Thoracic aorta (tissue), 2 donors: ENCODE measurements at regions not wholly inside any gene's neighbourhood (a gene's known extent, or its start where the extent isn't known, plus 50 kb on each side); places are given as distances from the start of the nearest gene placed in this dataset.

ENCODE experiments used
- ATAC-seq: fragments of 150-250 bp; one replicate; pipeline ENCODE4 v1.8.0; 2017; ENCODE audit warnings: low read depth; ENCODE audit not compliant: insufficient number of reproducible peaks, low FRiP score
- DNase-seq: peaks from one replicate; pipeline ENCODE4 v3.0.0-alpha.2; 2020; ENCODE audit warnings: low spot score
- H3K27ac ChIP-seq, 2 donors: fragments of 200-600 bp; sonication (generic); 1 replicate in 1 of 2; 2 replicates in 1 of 2; pipeline ENCODE4 v1.5.1; 2016; ENCODE audit warnings: mild to moderate bottlenecking in 2 of 2, moderate library complexity in 2 of 2
- H3K27me3 ChIP-seq: fragments of 200-600 bp; sonication (generic); replicated peaks from 2 replicates; pipeline ENCODE4 v1.6.0; 2016; ENCODE audit warnings: mild to moderate bottlenecking; ENCODE audit not compliant: insufficient read depth
- H3K36me3 ChIP-seq: fragments of 200-600 bp; sonication (generic); one replicate; pipeline ENCODE4 v1.5.1; 2016
- H3K4me1 ChIP-seq, 2 donors: fragments of 200-600 bp; sonication (generic); 1 replicate in 1 of 2; 2 replicates in 1 of 2; pipeline versions ENCODE4 v1.5.1 to v1.6.0; 2016; ENCODE audit warnings: low read depth in 2 of 2, mild to moderate bottlenecking in 1 of 2; ENCODE audit not compliant: control insufficient read depth in 1 of 2
- H3K4me3 ChIP-seq: fragments of 200-600 bp; sonication (generic); 2 replicates; pipeline ENCODE4 v1.5.1; 2016; ENCODE audit warnings: mild to moderate bottlenecking
- H3K9me3 ChIP-seq: fragments of 200-600 bp; sonication (generic); 2 replicates; pipeline ENCODE4 v1.5.1; 2016
- CTCF ChIP-seq: fragments of 200-600 bp; sonication (generic); IDR thresholded peaks from one replicate; pipeline ENCODE4 v1.5.1; 2019; ENCODE audit warnings: antibody characterized with exemption

GRCh38 chr13:33742321-33742720 lies 75.6 kb upstream of the RFC3 start:
- no peak overlapping the region for H3K4me3 ChIP-seq
- peaks cover 7 to 11% of the 10 kb centered on the region in 2 donors for H3K4me1 ChIP-seq
- ATAC-seq, result no peak
- no peak for DNase-seq
- no peak for TF ChIP-seq CTCF
- no peaks in the 10 kb centered on the region for H3K27me3 ChIP-seq
- H3K27ac ChIP-seq, result no peak overlapping the region
- no peaks in the 10 kb centered on the region for H3K9me3 ChIP-seq
- H3K36me3 ChIP-seq, result no peaks in the 10 kb centered on the region

- no peak overlapping the region for H3K27ac ChIP-seq
- H3K9me3 ChIP-seq, result no peaks in the 10 kb centered on the region
- H3K36me3 ChIP-seq, result no peaks in the 10 kb centered on the region
- no peak overlapping the region for H3K4me3 ChIP-seq
- H3K27me3 ChIP-seq, result no peaks in the 10 kb centered on the region
- peaks cover 7 to 11% of the 10 kb centered on the region in 2 donors for H3K4me1 ChIP-seq
- ATAC-seq (no peak), DNase-seq (no peak)
- no peak for TF ChIP-seq CTCF
Observed at GRCh38 chr13:33743438-33744368, 74.2 kb upstream of the RFC3 start.

- Histone ChIP-seq H3K4me1 (peaks cover 7 to 11% of the 10 kb centered on the region in 2 donors), H3K27ac (no peak overlapping the region), H3K27me3 (no peaks in the 10 kb centered on the region), H3K36me3 (no peaks in the 10 kb centered on the region), H3K4me3 (no peak overlapping the region), H3K9me3 (no peaks in the 10 kb centered on the region)
- TF ChIP-seq CTCF, result no peak
- DNase-seq, result no peak
- ATAC-seq, result no peak
Observed at GRCh38 chr13:33744589-33745369, 73.2 kb upstream of the RFC3 start.

- no peak for ATAC-seq
- no peak overlapping the region for H3K27ac ChIP-seq
Observed at GRCh38 chr13:33745370-33746324, 72.3 kb upstream of the RFC3 start.

More at GRCh38 chr13:33745370-33746324, 72.3 kb upstream of the RFC3 start:
- no peaks in the 10 kb centered on the region for H3K27me3 ChIP-seq
- TF ChIP-seq CTCF, result no peak
- H3K36me3 ChIP-seq, result no peaks in the 10 kb centered on the region
- H3K4me3 ChIP-seq, result no peak overlapping the region
- no peaks in the 10 kb centered on the region for H3K9me3 ChIP-seq
- peaks cover 7 to 11% of the 10 kb centered on the region in 2 donors for H3K4me1 ChIP-seq
- DNase-seq, result no peak
